IgD-negative memory B cell (primary cell): ENCODE measurements at regions not wholly inside any gene's neighbourhood (a gene's known extent, or its start where the extent isn't known, plus 50 kb on each side); places are given as distances from the start of the nearest gene placed in this dataset.

Experiments
- H3K27ac Mint-ChIP-seq, 3 donors: one replicate each; pipeline ENCODE4 v1.8.0; 2020 to 2022; ENCODE audit warnings: mild to moderate bottlenecking in 3 of 3, mixed read lengths in 3 of 3, moderate library complexity in 1 of 3
- H3K27me3 Mint-ChIP-seq: one replicate; pipeline ENCODE4 v1.8.0; 2021; ENCODE audit warnings: mixed read lengths
- H3K36me3 Mint-ChIP-seq: one replicate; pipeline ENCODE4 v1.8.0; 2020; ENCODE audit warnings: mild to moderate bottlenecking, mixed read lengths
- H3K4me1 Mint-ChIP-seq, 3 donors: one replicate each; pipeline ENCODE4 v1.8.0; 2020 to 2022; ENCODE audit warnings: mixed read lengths in 3 of 3, mild to moderate bottlenecking in 1 of 3
- H3K4me3 Mint-ChIP-seq, 4 donors: one replicate each; pipeline ENCODE4 v1.8.0; 2020 to 2022; ENCODE audit warnings: mild to moderate bottlenecking in 4 of 4, mixed read lengths in 4 of 4, moderate library complexity in 3 of 4
- H3K9me3 Mint-ChIP-seq, 3 donors: one replicate each; pipeline ENCODE4 v1.8.0; 2020 to 2021; ENCODE audit warnings: mixed read lengths in 3 of 3, mild to moderate bottlenecking in 1 of 3

DNA sequence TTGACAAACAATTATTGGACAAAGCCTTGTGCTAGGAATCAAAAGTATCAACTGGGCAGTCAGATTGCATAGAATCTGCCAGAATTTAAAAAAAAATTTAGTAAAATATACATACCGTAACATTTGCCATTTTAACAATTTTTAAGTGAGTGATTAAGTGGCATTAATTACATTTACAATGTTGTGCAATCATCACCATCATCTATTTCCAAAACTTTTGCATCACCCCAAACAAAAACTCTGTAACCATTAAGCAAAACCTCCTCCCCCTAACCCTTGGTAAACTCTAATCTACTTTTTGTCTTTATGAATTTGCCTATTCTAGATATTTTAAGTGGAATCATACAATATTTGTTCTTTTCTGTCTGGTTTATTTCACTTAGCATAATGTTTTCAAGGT is 182.8 kb downstream of the LMO4 start:
- no peak overlapping the region for H3K27ac Mint-ChIP-seq
- peaks cover 0 to 4% (median 2%) of the 10 kb centered on the region in 3 donors for H3K4me1 Mint-ChIP-seq
- H3K36me3 Mint-ChIP-seq: no peaks in the 10 kb centered on the region
- H3K27me3 Mint-ChIP-seq: no peaks in the 10 kb centered on the region
- H3K9me3 Mint-ChIP-seq: peaks cover 0 to 2% (median 2%) of the 10 kb centered on the region in 3 donors
- H3K4me3 Mint-ChIP-seq: no peak overlapping the region

DNA sequence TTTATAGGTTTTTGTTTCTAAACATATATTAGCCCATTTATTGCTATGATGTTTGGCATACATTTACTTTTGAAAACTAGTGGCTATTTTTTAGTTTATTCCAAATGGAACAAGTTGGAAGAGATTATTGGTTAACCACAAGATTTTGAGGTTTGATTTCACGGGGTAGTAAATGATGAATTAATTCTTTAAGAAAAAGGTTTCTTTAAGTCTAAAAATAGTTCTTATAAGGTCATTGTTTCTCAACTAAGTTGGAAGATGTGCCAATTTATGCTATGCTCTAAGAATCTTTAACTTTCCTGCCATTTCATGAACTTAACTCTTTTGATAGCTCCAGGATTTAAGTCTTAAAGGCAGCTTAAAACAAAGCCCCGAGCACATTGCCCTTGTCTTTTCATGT is 183.8 kb downstream of the LMO4 start:
- no peaks in the 10 kb centered on the region for H3K36me3 Mint-ChIP-seq
- H3K9me3 Mint-ChIP-seq: peaks cover 0 to 2% (median 0%) of the 10 kb centered on the region in 3 donors
- peak overlapping the region in 1 of 3 donors; percentile 4 for H3K27ac Mint-ChIP-seq
- no peak overlapping the region for H3K4me3 Mint-ChIP-seq
- H3K4me1 Mint-ChIP-seq: peaks cover 0 to 2% (median 0%) of the 10 kb centered on the region in 3 donors
- H3K27me3 Mint-ChIP-seq: no peaks in the 10 kb centered on the region

DNA sequence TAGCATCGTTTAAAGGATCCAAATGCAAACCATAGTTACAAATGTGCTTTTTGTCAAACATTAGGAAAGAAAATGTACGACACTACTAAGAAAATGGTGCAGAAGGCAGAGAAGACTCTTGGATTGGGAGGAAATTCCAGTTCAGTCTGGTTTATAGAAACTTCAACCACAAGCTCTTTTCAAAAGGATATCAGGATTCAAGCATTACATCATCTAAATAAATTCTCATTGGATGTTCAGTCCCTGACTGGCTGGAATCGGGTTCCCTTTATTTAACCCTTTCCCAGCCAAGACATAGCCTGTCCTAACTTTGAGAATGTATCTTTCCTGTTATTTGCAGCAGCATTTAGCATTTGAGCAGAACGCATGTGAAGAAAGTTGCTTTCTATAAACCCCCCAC is 184.6 kb downstream of the LMO4 start:
- Mint-ChIP-seq H3K27ac (peak overlapping the region in 1 of 3 donors; percentile 4), H3K9me3 (peaks cover 0 to 2% (median 0%) of the 10 kb centered on the region in 3 donors), H3K36me3 (no peaks in the 10 kb centered on the region), H3K4me3 (no peak overlapping the region), H3K27me3 (no peaks in the 10 kb centered on the region), H3K4me1 (peaks cover 0 to 3% (median 0%) of the 10 kb centered on the region in 3 donors)

DNA sequence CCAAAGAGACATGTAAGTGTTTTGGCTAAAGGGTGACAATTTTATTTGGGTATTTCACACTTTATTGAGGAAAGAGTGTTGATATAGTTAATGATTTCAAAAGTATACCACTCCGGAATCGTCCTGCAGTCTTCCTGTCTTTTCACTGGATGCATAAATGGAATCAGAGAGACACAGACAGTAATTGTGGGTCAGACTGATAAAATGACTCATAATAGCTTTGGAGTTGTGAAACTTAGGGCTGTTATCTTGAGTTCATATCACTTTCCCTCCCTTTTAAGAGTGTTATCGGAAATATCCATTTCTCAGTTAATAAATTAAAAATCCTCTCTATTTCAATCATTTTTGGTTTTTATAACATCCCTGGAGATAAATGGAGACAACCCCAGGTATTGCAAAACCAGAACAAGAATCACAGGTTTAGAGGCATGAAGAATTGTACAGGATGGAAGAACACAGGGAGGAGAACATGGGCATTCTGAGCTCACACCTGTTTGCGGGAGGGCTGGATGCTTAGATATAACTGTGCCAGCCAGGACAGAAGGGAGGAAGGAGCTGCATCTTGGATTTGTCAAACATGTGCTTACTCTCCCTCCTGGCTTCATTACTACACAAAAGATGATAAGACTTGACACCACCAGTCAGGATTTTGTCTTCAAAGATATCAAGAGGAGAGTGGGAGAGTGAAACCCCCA is 185.4 kb downstream of the LMO4 start:
- Mint-ChIP-seq H3K4me3 (no peak overlapping the region), H3K9me3 (peaks cover 0 to 2% (median 0%) of the 10 kb centered on the region in 3 donors), H3K36me3 (no peaks in the 10 kb centered on the region), H3K4me1 (peaks cover 0 to 5% (median 0%) of the 10 kb centered on the region in 3 donors), H3K27me3 (no peaks in the 10 kb centered on the region), H3K27ac (no peak overlapping the region)

DNA sequence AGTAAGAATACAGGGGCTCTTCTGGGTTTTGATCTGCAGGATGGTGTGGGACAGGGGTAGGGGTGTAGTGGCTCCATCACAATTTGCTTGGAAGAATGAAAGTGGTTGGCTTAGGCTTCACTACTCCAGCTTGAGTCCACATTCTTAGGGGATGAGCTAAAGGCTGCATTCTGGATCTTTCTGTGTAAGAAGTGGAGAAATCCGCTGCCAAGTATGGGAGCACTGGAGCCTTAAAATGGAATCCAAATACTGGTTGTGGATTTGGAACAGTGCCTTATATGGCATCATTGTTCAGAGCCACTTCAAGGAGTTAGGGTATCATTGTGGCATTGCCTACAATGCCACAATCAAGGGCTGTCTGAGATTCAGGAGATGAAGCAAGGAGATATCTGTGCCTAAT is 187.1 kb downstream of the LMO4 start:
- no peak overlapping the region for H3K27ac Mint-ChIP-seq

DNA sequence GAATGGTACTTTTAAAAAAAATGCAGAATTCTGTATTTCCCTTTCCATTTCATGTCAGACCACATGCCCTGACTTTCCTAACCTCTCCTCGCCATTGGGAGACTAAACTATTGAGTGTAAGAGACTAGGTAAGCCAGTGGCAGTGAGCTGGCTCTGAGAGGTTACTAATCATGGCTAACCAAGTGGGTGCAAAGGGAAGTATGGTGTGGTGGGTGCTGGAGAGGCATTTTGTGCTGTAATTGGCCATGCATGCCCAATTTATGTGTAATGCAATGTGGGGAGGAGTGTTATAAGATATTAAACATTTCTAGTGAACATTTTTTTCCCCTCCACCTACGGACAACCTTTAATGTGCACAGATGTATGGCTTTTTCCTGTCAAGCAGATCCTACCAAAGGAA is 190.1 kb downstream of the LMO4 start:
- peaks cover 0 to 4% (median 0%) of the 10 kb centered on the region in 3 donors for H3K4me1 Mint-ChIP-seq
- no peaks in the 10 kb centered on the region for H3K9me3 Mint-ChIP-seq
- peaks cover 2% of the 10 kb centered on the region for H3K36me3 Mint-ChIP-seq
- no peaks in the 10 kb centered on the region for H3K27me3 Mint-ChIP-seq
- no peak overlapping the region for H3K27ac Mint-ChIP-seq
- no peak overlapping the region for H3K4me3 Mint-ChIP-seq

More for the DNA sequence above, 187.1 kb downstream of the LMO4 start:
- H3K36me3 Mint-ChIP-seq: no peaks in the 10 kb centered on the region
- H3K9me3 Mint-ChIP-seq: peaks cover 0 to 2% (median 0%) of the 10 kb centered on the region in 3 donors
- no peak overlapping the region for H3K4me3 Mint-ChIP-seq
- peaks cover 0 to 5% (median 0%) of the 10 kb centered on the region in 3 donors for H3K4me1 Mint-ChIP-seq
- H3K27me3 Mint-ChIP-seq: no peaks in the 10 kb centered on the region

DNA sequence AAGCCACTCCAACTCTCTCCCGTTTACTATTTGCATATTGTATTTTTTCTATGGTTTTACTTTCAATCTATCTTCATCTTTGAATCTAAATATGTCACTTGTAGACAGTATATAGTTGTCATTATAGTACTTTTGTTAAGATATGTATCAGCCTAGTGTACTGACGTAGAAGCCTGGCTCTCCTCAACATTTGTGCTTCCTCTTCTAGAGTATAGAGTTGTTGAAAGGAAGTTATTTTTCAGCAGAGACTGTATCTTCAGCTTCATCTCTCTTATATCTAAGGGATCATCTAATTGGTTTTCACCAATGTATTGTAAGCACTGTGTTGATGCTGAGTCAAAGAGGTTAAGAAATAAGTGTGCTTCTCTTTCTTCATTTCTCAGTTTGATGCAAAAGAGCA is 192.8 kb downstream of the LMO4 start:
- Mint-ChIP-seq H3K36me3 (peaks cover 2% of the 10 kb centered on the region), H3K4me3 (no peak overlapping the region), H3K27ac (no peak overlapping the region), H3K4me1 (peaks cover 0 to 4% (median 0%) of the 10 kb centered on the region in 3 donors), H3K27me3 (no peaks in the 10 kb centered on the region), H3K9me3 (no peaks in the 10 kb centered on the region)

DNA sequence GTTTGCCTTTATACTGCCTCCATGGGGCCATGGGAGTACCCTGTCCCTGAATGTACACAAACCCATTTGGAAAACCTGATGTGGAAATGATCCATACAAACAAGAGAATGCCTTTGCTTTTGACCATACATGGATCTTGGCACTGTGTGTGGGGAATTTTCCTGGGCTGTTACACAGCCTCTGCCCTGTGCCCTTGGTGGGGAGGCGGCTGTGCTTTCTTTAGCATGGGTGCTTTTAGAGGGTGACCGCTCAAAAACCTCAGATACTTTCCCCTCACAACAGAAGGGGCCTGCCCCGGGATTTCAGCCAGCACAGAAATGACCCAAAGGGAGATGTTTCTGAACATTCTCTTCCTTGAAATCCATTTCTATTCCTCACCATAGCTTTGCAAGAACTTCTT is 194.8 kb downstream of the LMO4 start:
- no peaks in the 10 kb centered on the region for H3K9me3 Mint-ChIP-seq
- no peak overlapping the region for H3K27ac Mint-ChIP-seq
- H3K36me3 Mint-ChIP-seq: peaks cover 2% of the 10 kb centered on the region
- H3K27me3 Mint-ChIP-seq: no peaks in the 10 kb centered on the region
- H3K4me1 Mint-ChIP-seq: peaks cover 0 to 2% (median 0%) of the 10 kb centered on the region in 3 donors
- H3K4me3 Mint-ChIP-seq: no peak overlapping the region

DNA sequence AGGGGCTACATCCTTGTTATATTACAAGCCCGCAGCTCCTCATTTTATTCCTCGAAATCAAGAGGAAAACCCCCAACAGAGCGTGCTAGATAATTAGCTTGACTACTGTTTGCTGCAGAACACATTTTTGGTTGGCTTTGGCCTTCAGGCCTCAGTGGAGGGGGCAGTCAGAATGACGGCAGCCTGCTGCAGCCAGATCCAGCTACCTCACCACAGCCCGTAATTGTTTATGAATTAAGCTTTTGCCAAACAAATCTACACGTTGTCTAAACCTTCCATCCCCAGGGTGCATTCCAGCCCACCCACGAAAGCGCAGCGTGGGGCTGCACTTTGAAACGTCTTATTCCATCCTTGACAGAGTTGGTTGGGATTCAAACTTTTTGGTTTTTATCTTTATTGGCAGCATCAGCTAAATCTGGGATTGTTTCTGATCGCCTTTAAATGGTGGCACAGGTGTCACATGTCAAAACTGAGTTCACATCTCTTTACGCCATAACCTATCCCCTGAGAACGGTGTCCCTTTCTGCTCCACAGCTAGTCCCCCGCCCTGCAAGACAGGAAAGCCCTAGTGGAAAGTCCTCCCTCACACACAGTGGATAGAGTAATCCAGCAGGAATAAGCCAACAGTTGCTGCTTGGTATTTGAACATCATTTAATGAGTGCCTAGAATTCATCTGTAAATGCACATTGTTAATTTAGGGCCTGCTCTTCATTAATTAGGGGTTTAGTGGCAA is 195.5 kb downstream of the LMO4 start:
- no peak overlapping the region for H3K4me3 Mint-ChIP-seq

DNA sequence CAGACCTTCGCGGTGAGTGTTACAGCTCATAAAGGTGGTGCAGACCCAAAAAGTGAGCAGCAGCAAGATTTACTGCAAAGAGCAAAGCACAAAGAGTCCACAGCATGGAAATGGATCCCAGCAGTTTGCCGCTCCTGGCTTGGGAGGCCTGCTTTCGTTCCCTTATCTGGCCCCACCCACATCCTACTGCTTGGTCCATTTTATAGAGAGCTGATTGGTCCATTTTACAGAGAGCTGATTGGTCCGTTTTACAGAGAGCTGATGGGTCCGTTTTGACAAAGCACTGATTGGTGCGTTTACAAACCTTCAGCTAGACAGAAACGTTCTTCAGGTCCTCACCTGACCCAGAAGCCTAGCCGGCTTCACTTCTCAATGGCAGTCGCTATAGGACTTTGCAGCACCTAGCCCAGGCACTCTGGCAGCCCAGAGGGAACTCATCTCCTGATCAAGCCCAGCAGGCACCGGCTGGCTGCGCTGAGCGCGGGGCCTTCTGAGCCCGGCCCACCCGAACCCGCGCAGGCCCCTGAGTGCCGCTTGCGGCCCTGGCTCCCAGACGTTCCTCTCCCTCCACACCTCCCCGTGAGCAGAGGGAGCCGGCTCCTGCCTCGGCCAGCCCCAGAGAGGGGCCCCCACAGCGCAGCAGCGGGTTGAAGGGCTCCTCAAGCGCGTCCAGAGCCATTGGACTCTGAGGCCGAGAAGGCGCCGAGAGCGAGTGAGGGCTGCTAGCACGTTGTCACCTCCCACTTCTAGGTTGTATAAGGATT is 200.3 kb downstream of the LMO4 start:
- H3K9me3 Mint-ChIP-seq: no peaks in the 10 kb centered on the region
- no peak overlapping the region for H3K4me3 Mint-ChIP-seq
- peak overlapping the region in 1 of 3 donors; percentile 60 for H3K27ac Mint-ChIP-seq
- H3K27me3 Mint-ChIP-seq: no peaks in the 10 kb centered on the region
- H3K4me1 Mint-ChIP-seq: no peaks in the 10 kb centered on the region
- no peaks in the 10 kb centered on the region for H3K36me3 Mint-ChIP-seq

More for the DNA sequence above, 195.5 kb downstream of the LMO4 start:
- no peaks in the 10 kb centered on the region for H3K27me3 Mint-ChIP-seq
- H3K9me3 Mint-ChIP-seq: no peaks in the 10 kb centered on the region
- H3K36me3 Mint-ChIP-seq: peaks cover 2% of the 10 kb centered on the region
- no peaks in the 10 kb centered on the region for H3K4me1 Mint-ChIP-seq
- H3K27ac Mint-ChIP-seq: no peak overlapping the region

DNA sequence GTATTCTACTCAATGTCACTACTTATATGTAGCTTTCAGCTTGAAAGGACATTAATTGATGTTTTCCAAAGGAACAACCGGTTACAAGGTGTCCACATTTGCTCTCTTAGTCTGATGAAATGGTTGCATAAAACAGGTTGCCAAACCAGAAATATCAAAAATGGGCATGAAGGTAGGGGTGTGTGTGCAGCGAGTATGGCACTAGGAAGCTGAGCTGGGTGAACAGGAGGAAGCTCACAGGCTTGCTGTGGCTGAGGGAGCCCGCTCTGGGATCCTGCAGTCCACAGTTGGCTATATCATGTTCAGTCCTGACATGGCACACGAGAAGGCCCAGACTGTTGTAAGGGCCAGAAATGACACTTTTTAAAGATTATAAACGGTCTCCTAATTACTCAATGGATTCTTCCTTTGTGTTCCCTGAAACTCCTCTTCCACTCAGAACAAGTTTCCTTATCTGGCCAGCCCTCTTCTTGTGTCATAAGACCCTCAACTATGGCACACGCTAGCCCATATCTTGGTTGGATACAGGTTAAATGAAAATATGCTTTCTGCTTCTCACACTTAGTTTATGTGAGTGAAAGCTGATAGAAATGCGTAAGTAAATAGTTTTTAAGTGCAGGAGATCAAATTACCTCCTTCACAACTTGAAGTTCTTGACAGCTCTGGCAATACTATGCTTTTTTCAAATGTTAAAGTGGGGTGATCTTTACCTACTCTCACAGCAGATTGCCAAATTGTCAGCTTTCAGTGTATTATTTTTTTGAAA is 201.5 kb downstream of the LMO4 start:
- Mint-ChIP-seq H3K4me3 (no peak overlapping the region), H3K36me3 (peaks cover 2% of the 10 kb centered on the region), H3K4me1 (no peaks in the 10 kb centered on the region), H3K27me3 (no peaks in the 10 kb centered on the region), H3K27ac (no peak overlapping the region), H3K9me3 (no peaks in the 10 kb centered on the region)

DNA sequence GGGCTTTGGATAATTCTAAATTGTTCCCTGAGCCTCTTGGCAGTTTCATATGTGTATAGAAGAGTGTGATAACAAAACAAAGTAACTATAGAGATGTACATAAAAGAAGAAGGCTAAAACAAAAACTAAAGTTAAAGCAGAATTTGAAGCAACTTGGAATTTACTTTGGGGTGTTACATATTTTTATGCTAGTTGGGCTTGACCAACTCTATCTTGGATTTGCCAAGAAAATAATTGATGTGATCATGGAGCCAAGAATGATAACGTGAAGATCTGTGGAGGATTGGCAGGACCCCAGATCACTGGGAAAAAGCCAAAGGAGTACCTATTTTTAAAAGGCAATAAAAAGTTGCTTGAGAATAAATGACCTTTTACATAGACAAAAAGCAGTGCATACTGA is 206.9 kb downstream of the LMO4 start:
- Mint-ChIP-seq H3K36me3 (peaks cover 4% of the 10 kb centered on the region), H3K4me3 (no peak overlapping the region), H3K27me3 (no peaks in the 10 kb centered on the region), H3K27ac (no peak overlapping the region), H3K9me3 (peaks cover 0 to under 1% (median 0%) of the 10 kb centered on the region in 3 donors), H3K4me1 (no peaks in the 10 kb centered on the region)

DNA sequence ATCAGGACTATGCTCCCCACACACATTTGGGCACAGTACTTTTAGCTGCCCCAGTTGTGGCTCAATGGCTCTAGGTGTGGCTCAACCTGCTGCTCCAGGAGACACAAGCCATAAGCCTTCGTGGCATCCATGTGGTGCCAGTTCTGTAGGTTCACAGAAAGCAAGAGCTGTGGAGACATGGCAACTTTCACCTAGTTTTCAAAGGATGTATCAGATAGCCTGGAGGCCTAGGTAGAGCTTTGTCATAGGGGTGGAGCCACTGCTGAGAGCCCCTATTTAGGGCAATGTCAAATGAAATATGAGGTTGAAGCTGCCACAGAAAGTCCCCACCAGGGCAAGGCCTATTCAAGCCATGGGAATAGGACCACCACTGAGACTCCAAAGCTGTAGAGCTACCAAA is 210.5 kb downstream of the LMO4 start:
- Mint-ChIP-seq H3K27me3 (no peaks in the 10 kb centered on the region), H3K27ac (no peak overlapping the region), H3K4me1 (no peaks in the 10 kb centered on the region), H3K9me3 (peaks cover 12 to 16% (median 13%) of the 10 kb centered on the region in 3 donors), H3K4me3 (no peak overlapping the region), H3K36me3 (peaks cover 4% of the 10 kb centered on the region)

DNA sequence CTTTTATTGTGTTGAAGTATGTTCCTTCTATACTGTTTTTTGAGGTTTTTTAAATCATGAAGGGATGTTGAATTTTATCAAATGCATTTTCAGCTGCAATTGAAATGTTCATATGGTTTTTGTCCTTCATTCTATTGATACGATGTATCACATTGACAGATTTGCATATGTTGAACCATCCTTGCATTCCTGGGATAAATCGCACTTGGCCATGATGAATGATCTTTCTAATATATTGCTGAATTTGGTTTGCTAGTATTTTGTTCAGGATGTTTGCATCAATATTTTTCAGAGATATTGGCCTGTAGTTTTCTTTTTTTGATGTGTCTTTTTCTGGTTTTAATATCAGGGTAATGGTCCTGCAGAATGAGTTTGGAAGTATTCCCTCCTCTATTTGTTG is 214.0 kb downstream of the LMO4 start:
- Mint-ChIP-seq H3K9me3 (peaks cover 14 to 38% (median 19%) of the 10 kb centered on the region in 3 donors), H3K36me3 (peaks cover 1% of the 10 kb centered on the region), H3K4me1 (no peaks in the 10 kb centered on the region), H3K27ac (no peak overlapping the region), H3K27me3 (no peaks in the 10 kb centered on the region), H3K4me3 (no peak overlapping the region)
